ENCODE measurements at regions not wholly inside any gene's neighbourhood (a gene's known extent, or its start where the extent isn't known, plus 50 kb on each side); places are given as distances from the start of the nearest gene placed in this dataset.

GRCh38 chr4:132542228-132542627, 606.9 kb upstream of the PCDH10 start:
- DNase-seq (no peak), ATAC-seq (no peak)
- no peaks in the 10 kb centered on the region for H3K4me1 ChIP-seq
- no peaks in the 10 kb centered on the region for H3K9me3 ChIP-seq
- intact Hi-C loops (cut with DNase I) = no loop called here
- H3K36me3 ChIP-seq = no peaks in the 10 kb centered on the region
- H3K27me3 ChIP-seq = no peaks in the 10 kb centered on the region
- H3K4me3 ChIP-seq = no peak overlapping the region
- no peak overlapping the region for H3K27ac ChIP-seq
- TF ChIP-seq CTCF (IDR thresholded peaks at IDR 0.05) (no peak), POLR2A (IDR thresholded peaks at IDR 0.05) (no peak)

GRCh38 chr4:132548463-132548862, 600.6 kb upstream of the PCDH10 start:
- Histone ChIP-seq H3K4me1 (no peaks in the 10 kb centered on the region), H3K27ac (no peak overlapping the region), H3K9me3 (no peaks in the 10 kb centered on the region), H3K36me3 (no peaks in the 10 kb centered on the region), H3K27me3 (no peaks in the 10 kb centered on the region), H3K4me3 (no peak overlapping the region)
- WGBS (ENCODE audit: insufficient coverage, low coverage, low lambda C conversion rate, missing lambda C conversion rate) = 67% methylated on average over 3 of the region's 4 CpGs
- intact Hi-C loops (cut with DNase I) = no loop called here
- DNase-seq = no peak
- TF ChIP-seq POLR2A (IDR thresholded peaks at IDR 0.05) = no peak
- no peak for TF ChIP-seq CTCF (IDR thresholded peaks at IDR 0.05)
- no peak for ATAC-seq

GRCh38 chr4:132556316-132556715, 592.8 kb upstream of the PCDH10 start:
- Histone ChIP-seq H3K4me3 (no peak overlapping the region), H3K4me1 (no peaks in the 10 kb centered on the region), H3K36me3 (no peaks in the 10 kb centered on the region), H3K27ac (no peak overlapping the region), H3K9me3 (no peaks in the 10 kb centered on the region), H3K27me3 (no peaks in the 10 kb centered on the region)
- intact Hi-C loops (cut with DNase I) = no loop called here
- ATAC-seq (no peak), DNase-seq (no peak)
- 36% methylated on average over 3 of the region's 3 CpGs for WGBS (ENCODE audit: insufficient coverage, low coverage, low lambda C conversion rate, missing lambda C conversion rate)
- TF ChIP-seq POLR2A (IDR thresholded peaks at IDR 0.05) (no peak), CTCF (IDR thresholded peaks at IDR 0.05) (no peak)

GRCh38 chr4:132557660-132558059, 591.4 kb upstream of the PCDH10 start:
- intact Hi-C loops (cut with DNase I) = no loop called here
- H3K4me1 ChIP-seq = no peaks in the 10 kb centered on the region
- ATAC-seq (no peak), DNase-seq (no peak)
- no peak overlapping the region for H3K27ac ChIP-seq
- H3K9me3 ChIP-seq = no peaks in the 10 kb centered on the region
- TF ChIP-seq POLR2A (IDR thresholded peaks at IDR 0.05) (no peak), CTCF (IDR thresholded peaks at IDR 0.05) (no peak)
- H3K27me3 ChIP-seq = no peaks in the 10 kb centered on the region
- H3K36me3 ChIP-seq = no peaks in the 10 kb centered on the region
- H3K4me3 ChIP-seq = no peak overlapping the region

- H3K27ac ChIP-seq = no peak overlapping the region
- no peaks in the 10 kb centered on the region for H3K36me3 ChIP-seq
- no peaks in the 10 kb centered on the region for H3K4me1 ChIP-seq
- TF ChIP-seq POLR2A (IDR thresholded peaks at IDR 0.05) = no peak
- TF ChIP-seq CTCF (IDR thresholded peaks at IDR 0.05) = no peak
- ATAC-seq (no peak), DNase-seq (no peak)
- 86% methylated on average over 1 of the region's 1 CpG for WGBS (ENCODE audit: insufficient coverage, low coverage, low lambda C conversion rate, missing lambda C conversion rate)
- H3K4me3 ChIP-seq = no peak overlapping the region
- H3K27me3 ChIP-seq = no peaks in the 10 kb centered on the region
- intact Hi-C loops (cut with DNase I) = no loop called here
- no peaks in the 10 kb centered on the region for H3K9me3 ChIP-seq
Observed at GRCh38 chr4:132564920-132565319, 584.2 kb upstream of the PCDH10 start.

Data from right lobe of liver (tissue), 6 donors.